Occipital lobe (tissue), 1 donor: ENCODE measurements at regions not wholly inside any gene's neighbourhood (a gene's known extent, or its start where the extent isn't known, plus 50 kb on each side); places are given as distances from the start of the nearest gene placed in this dataset.
"Not testable (repeated sequence)": the region's sequence is repeated elsewhere in the genome, so short reads cannot be mapped to it uniquely, and the experiment has no call there.

Experiments used
- DNase-seq: peaks from one replicate; lab custom pipeline; 2025; lab: John Stamatoyannopoulos, UW

DNA sequence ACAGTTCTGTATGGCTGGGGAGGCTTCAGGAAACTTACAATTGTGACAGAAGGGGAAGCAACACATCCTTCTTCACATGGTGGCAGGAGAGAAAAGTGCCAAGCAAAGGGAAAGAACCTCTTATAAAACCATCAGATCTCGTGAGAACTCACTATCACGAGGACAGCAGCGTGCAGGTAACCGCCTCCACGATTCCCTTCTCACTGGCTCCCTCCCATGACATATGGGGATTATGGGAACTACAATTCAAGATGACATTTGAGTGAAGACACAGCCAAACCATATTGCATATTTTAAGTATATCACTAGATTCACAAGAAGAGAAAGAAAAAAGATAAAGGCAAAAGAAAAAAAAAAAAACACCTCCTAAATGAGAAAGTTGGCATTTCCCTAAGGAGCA, 431.9 kb upstream of the RGS17 start:
- no peak for DNase-seq

DNA sequence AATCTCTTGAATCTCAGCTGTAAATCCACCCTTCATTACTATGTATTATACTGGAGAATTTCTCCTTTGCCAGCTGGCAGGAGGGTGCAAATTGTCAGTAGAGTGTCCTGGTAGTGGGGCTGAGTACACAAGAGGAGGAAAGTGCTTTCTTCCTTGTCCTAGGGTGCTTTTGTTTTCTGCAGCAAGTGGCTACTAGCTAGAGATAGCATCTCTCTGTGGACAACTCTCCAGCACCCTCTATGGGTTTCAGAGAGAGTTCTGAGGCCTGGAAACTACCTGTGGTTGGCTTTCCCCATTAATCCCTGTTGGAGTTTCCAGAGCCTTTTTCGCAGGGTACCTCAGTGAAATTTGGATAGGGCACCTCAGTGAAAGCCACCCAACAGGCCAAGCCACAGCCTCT, 422.5 kb upstream of the RGS17 start:
- DNase-seq = no peak

DNA sequence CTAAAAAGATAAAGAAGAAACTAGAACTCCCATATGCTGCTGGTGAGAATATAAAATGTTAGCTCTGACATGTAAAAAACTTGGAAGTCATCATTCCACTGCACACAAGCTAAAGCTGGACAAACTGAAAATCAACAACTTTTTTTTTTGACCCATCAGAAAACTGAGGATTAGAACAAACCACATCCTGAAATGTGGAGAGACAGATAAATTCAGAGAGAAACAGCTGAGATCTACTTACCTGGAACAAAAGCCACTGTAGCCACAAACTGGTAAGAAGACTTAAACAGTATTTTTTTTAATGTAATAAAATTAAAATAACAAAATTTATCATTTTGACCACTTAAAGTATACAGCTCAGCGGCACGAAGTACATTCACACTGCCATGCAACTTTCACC, 408.5 kb upstream of the RGS17 start:
- DNase-seq = no peak

DNA sequence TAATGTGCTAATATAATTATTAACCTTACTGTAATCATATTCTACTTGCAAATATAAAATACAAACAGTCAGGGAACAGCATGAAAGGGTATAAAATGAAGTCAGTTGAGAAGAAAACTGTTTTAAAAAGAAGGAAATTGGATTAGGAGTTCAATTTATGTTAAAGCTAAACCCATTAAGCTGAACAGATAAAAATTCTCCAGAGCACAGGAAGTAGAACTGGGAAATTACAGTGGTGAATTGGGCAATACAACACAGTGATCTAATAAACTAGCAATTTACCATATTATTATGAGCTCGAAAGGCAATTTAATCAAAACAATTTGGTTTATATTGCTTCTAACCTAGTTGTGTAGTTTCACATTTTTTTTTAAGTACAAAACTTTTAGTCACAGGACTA, 407.4 kb upstream of the RGS17 start:
- no peak for DNase-seq

DNA sequence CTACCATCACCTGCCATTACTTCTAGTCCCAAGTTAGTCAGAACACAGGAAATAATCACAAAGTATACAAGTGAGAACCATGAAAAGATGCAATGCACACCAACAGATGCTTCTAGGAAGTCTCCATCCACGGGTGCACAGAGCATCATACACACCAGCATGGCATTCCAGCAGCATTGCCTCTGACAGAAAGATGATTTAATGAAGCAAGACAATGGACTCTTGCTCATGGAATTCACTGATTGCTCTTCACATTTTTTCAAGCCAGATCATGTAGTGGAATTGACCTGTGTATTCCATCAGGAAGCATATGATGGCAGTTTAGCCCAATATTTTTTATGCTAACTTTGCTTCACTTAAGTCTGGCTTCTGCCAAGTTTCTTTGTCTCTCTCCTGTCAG, 406.3 kb upstream of the RGS17 start:
- DNase-seq = no peak

DNA sequence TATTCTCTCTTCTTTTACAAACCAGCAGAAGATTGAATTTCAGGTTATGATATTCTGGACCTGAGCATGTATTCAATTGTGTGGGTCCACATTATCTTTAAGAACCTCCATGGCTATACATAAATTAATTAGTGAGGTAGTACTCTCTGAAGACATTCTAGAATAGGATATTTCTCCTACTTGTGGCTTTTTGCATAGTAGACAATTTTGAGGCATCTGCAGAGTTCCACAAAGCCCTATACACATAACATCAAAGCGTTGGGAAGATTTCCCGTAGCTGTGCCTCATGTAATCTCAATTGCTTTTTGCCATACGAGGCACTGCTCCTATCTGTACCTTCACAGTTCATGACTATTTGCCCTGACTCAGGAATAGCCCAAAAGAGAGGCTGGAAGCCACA, 395.4 kb upstream of the RGS17 start:
- DNase-seq = no peak

DNA sequence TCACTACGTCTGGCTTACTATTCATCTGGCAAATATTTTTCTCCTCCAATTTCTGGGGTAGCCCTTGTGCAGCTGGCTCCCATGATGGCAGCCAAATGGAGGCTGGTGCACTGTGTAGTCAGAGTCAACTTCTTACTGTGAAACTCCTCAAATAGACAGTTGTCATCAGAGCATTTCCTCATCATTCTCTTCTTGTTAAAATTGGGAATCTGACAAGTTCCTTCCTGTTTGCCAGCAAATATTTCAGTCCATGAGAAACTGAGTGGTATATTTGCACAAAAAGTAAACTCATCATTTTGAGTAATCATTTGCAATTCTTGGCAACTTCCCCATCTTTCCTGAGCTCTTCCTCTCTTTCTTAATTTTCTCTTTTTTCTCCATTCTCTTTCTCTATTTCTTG, 394.9 kb upstream of the RGS17 start:
- DNase-seq = no peak

DNA sequence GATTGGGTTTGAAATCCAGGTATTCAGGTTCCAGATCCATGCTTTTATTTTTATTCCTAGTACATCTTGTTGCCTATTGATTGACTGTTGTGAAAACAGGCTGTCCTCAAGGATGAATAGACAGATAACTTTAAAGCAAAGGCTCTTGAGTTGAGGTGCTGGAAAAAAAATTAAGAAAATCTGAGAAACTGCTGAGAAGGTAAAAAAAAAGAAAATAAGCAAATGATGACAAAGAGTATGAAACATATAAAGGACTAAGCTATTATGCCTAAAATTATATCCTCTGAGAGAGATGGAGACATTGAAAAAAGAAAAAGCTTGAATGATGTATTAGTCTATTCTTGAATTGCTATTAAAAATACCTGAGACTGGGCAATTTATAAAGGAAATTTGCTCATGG, 392.3 kb upstream of the RGS17 start:
- DNase-seq = no peak

DNA sequence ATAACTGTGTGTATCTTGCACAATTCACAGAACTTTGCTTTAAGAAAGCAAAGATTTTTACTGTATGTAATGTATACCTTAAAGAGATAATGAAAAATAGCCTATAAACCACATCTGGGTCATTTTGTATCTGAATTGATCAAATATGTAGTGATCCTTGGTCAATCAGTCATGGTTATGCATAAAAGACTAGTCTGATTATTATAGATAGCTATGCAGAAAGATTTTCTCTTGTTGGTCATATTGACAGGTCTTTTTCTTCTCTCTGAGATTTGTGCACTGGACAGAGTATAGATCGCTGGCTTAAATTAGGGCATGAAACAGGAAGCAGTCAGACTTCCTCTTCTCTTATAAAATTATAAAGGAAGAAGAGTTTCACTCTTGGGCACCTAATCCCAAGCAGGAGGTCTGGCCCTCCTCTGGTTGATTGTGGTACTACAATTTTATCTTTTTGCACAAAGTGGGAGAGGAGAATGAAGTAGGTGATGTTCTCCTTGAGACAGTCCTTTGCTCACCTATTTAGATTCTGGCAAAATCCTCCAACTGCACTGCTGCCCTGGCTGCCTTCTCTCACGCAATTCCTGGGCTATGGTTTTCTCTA, 380.9 kb upstream of the RGS17 start:
- no peak for DNase-seq

DNA sequence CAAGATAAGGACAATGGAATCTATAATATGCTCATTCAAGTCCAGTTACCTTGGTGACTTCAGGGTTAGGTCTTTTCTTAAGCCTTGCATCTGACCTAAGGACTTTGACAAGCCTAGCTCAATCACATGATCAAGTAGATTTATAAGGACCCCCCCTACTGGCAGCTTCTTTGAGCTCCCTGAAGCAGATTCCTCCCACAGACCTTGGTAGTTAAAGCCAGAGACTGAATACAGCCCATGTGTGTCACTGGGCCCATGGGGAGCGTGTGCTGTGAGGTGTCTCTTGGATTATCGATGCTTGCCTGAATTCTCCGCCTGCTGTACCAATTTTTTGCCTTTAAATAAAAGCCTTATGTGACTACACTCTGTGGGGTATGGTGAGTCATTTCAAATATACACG, 372.7 kb upstream of the RGS17 start:
- DNase-seq = no peak

DNA sequence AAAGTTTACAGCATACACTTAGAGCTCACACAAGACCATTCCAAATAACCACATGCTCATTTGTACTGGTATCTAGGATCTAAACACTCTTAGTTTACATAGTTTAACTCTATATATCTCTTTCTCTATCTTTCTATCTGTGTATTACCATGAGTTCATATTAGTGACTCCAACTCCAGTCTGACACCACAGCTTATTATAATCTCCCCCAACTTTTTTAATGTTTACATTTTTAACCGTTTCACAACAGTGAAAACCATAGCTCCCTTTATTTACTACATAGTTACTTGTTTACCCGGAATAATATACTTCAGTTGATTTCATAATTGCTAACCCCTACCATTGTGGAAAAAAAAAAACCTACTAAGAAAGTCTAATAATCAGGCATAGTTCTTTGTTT, 362.4 kb upstream of the RGS17 start:
- DNase-seq = no peak

DNA sequence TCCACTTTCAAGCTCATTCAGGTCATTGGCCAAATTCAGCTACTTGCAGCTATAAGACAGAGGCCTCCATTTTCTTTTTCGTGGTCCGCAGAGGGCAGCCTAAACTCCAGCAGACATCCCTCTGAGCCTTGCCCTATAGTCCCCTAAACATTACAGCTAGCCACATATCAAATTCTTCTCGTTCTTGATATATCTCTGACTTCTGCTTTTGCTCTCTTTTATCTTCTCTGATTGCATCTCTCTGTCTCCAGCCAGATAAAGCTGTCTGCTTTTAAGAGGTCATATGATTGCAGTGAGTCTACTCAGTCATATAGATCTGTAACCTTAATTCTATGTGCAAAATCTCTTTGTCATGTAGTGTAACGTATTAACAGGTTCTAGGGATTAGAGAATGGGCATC, 358.4 kb upstream of the RGS17 start:
- no peak for DNase-seq

DNA sequence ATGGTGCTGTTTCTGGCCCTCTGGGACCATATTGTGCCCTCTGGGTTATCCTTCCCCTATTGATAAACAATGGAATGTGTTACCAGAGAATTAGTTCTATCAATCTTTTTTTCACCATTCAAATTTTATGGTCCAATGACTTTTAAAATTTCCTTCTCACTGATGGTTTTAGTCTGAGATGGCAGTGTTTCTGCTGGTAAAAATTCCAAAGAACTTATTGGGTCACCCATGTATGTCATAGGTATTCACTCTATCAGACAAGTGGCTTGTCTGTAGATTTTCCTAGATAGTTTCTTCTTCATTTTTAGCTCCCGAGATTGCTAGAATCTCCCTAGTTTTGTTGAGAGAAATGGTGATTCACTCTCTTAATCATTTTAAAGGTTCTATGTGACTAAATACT, 357.2 kb upstream of the RGS17 start:
- DNase-seq = no peak

DNA sequence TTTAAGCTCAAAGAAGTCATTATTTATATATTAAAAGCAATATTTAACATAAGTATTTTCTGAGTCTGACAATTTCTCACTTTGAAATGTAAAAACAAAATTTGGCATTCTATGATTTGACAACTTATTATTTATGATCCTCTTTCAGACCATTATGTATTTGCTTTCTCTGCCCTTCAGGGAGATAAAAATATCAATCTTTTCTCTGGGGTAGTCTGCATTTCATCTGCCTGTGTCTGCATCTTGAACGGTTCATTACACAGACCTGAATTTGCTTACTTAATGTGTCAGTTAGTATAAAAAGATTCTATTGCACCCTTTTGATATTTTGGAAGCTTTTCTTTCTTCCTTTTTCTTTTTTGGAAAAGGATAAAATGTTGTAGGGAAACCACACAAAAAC, 354.0 kb upstream of the RGS17 start:
- DNase-seq = no peak

DNA sequence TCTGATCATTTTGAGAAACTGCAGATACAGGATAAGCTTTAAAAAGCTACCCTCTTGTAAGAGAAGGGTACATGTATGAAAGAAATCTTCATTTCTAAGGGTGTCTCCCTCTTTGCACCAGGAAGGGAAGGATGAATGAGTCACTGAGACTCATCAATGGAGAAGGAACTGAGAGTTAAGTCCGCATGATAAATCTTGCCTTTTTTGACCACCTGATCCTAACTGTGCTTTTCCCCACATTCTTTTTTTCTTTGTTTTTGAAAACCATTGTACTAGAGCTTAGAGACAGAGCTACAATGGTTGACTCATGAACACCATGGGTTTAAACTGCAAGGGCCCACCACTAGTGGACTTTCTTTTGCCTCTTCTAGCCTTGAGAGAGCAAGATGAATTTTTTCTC, 353.0 kb upstream of the RGS17 start:
- DNase-seq = no peak

DNA sequence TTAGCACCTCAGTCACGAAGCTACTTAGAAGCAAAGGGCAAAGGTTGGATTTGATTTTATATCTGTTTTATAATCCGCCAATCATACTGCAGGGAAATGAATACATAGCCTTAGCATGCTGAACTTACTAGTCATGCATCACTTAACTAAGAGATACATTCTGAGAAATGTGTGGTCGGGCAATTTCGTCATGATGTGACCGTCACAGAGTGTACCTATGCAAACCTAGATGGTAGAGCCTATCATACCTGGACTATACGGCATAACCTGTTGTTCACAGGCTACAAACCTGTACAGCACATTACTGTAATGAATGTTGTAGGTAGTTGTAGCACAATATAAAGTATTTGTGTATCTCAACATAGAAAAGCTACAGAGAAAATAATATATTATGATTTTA, 345.2 kb upstream of the RGS17 start:
- DNase-seq = no peak

DNA sequence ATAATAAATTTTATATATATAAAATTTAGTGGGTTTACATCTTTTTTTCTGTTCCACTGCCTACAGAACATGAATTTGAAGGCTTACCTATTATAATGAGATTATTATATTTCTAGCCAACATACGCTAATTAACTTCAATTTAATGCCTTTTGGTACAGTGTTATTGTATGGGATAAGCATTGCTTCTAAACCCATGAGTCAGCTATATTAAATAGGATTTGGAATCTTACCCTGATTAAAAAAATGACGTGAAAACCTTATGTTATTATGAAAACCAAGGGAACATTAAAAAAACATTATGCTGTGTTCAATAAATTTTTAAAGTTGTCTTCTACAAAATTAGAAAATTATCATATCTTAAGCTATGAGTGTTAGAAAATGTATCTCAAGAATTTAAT, 334.0 kb upstream of the RGS17 start:
- DNase-seq = no peak

DNA sequence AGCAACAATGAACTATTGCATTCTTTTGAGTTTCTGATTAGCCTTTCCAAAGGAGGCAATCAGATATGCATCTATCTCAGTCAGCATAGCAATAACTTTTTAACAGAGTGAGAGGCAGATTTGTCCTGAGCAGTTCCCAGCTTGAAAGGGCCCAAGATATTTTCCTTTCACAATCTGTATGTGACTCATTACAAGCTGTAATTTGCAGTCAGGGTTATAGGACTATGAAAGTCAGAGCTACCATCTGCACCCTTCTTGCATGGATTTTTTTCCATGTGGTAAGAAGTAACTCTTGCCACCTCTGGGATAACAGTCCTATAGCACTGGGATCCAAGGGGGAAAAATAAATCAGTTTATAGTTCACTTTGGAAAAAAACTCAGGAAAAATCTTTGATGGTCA, 318.2 kb upstream of the RGS17 start:
- DNase-seq = no peak

DNA sequence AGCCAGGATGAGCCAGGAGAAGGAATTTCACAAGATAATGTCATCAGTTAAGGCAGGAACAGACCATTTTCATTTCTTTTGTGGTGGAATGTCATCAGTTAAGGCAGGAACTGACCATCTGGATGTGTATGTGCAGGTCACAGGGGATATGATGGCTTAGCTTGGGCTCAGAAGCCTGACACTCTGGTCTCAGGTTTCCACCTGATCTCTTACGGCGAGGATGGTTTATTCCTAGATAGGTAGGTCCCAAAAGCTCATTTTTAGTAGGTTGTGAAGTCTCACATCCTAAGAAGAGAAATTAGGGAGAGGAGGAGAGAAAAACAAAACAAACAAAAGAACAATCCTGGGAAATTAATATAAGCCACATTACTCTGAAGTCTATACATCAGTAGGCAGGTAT, 311.7 kb upstream of the RGS17 start:
- DNase-seq = not testable (repeated sequence)

DNA sequence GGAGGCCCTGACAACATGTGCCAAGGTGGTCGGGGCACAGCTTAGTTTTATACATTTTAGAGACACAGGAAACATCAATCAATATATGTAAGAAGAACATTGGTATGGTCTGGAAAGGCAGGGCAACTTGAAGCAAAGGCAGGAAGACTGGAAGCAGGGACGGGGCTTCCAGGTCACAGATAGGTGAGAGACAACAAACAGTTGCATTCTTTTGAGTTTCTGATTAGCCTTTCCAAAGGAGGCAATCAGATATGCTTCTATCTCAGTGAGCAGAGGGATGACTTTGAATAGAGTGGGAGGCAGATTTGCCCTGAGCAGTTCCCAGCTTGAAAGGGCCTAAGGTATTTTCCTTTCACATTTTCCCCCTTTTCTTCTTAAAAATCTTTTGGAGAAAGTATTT, 311.0 kb upstream of the RGS17 start:
- DNase-seq = no peak

DNA sequence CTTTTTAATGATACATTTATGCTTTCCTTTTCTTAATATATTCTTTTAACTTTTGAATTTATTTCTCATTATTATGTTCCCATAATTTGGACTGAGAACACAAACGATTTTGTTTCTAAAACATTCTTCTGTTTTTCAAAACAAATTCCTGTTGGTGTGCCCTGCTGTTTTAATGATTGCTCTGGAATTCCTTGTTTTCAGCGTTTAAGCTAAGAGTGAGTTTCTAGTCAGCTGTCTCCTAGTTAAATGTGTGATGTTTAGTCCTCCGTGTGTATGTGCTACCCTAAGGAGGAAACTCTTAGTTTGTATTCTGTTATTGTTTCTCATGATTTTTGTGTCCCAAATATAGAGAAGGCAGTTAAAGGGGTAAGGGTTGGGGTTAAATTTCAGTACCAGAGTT, 306.1 kb upstream of the RGS17 start:
- DNase-seq = no peak

DNA sequence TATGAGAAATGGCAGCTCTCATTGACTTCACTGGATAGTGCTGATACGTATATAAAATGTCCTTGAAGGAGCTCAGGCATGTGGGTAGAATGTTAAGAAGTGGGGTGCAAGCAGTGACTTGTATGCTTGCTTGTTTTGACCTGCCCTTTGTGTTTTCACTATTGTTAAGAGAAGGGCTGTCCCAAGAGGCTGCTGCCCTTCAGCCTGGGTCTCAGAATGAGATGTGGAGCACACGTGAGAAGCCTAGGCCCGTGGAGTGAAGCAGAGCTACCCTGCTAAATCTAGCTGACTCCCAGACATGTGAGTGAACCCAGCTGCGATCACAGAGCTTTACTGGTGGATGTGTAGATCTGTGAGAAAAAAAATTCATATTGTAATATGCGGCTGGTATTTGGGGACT, 305.3 kb upstream of the RGS17 start:
- DNase-seq = no peak

DNA sequence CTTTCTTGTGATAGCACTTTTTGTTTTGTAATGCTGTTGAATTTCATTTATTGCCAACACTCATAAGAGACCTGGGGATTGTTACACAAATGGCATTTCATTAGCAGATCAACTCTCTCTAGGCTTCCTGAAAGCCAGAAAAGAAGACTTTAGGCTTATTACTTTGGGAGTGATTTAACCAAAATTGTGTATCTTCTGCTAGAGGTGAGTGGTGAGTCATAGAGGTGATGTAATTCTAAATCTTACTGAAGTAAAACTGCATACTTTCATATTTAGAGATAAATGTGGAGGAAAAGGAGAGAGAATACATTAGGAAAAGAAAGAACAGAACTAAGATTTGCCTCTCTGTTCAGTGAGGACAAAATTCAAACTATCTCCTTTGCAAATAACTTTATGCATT, 304.7 kb upstream of the RGS17 start:
- no peak for DNase-seq

DNA sequence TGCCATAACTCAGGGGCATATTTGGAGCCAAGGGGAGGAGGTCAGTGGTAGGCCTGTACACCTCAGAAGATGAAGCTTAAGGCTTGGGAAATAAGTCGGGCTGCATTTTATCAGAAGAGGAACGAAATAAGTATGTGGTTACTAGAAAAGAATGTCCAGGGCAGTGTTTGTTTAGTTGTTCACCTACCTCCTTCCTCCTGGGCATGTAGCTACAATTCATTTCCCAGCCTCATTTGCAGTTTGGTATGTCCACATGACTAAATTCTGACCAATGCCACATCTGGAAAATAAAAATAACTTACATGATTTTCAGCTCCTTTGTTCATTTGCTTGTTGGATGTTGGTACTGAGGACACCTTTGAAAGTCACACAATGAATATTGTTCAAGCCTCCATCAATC, 294.5 kb upstream of the RGS17 start:
- no peak for DNase-seq
